ENCODE measurements at regions not wholly inside any gene's neighbourhood (a gene's known extent, or its start where the extent isn't known, plus 50 kb on each side); places are given as distances from the start of the nearest gene placed in this dataset.

- no peaks in the 10 kb centered on the region for H3K4me1 ChIP-seq (ENCODE audit: low read depth)
- no peak overlapping the region for H3K4me3 ChIP-seq
- ATAC-seq (no peak), DNase-seq (no peak)
- H3K9me3 ChIP-seq = no peaks in the 10 kb centered on the region
- H3K36me3 ChIP-seq (ENCODE audit: low read depth) = no peaks in the 10 kb centered on the region
- intact Hi-C loops (cut with DNase I, micrococcal nuclease) = no loop called here
- TF ChIP-seq CTCF (IDR thresholded peaks at IDR 0.05) = no peak
These were observed 188.1 kb downstream of the IRX5 start for GRCh38 chr16:55118701-55119260.

GRCh38 chr16:55120408-55120807 lies 189.7 kb downstream of the IRX5 start:
- Histone ChIP-seq H3K4me3 (no peak overlapping the region), H3K36me3 (ENCODE audit: low read depth) (no peaks in the 10 kb centered on the region), H3K4me1 (ENCODE audit: low read depth) (no peaks in the 10 kb centered on the region), H3K9me3 (no peaks in the 10 kb centered on the region)
- intact Hi-C loops (cut with DNase I, micrococcal nuclease) = no loop called here
- ATAC-seq (no peak), DNase-seq (no peak)
- TF ChIP-seq CTCF (IDR thresholded peaks at IDR 0.05) = no peak

DNA sequence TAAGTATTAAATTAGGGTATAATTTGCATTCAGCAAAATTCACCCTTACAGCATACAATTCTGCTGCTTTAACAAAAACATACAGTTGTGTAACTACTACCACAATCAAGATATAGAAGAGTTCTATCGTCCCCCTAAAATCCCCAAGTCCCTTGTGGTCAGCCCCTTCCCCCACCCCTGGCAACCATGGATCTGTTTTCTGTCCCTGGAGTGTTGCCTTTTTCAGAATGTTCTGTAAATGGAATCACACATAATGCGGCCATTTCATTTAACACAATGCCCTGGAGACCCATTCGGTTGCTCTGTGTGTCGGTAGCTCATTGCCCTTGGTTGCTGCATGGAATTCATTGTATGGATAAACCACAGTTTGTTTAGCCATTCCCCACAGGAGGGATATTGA lies 190.2 kb downstream of the IRX5 start:
- H3K4me1 ChIP-seq (ENCODE audit: low read depth) = no peaks in the 10 kb centered on the region
- intact Hi-C loops (cut with DNase I, micrococcal nuclease) = no loop called here
- ATAC-seq (no peak), DNase-seq (no peak)
- no peak for TF ChIP-seq CTCF (IDR thresholded peaks at IDR 0.05)
- H3K36me3 ChIP-seq (ENCODE audit: low read depth) = no peaks in the 10 kb centered on the region
- H3K9me3 ChIP-seq = no peaks in the 10 kb centered on the region
- no peak overlapping the region for H3K4me3 ChIP-seq

- Histone ChIP-seq H3K4me1 (ENCODE audit: low read depth) (no peaks in the 10 kb centered on the region), H3K4me3 (no peak overlapping the region), H3K36me3 (ENCODE audit: low read depth) (no peaks in the 10 kb centered on the region), H3K9me3 (no peaks in the 10 kb centered on the region)
- DNase-seq (no peak), ATAC-seq (no peak)
- TF ChIP-seq CTCF (IDR thresholded peaks at IDR 0.05) = no peak
- intact Hi-C loops (cut with DNase I, micrococcal nuclease) = no loop called here
These were observed 193.0 kb downstream of the IRX5 start for GRCh38 chr16:55123652-55124051.

GRCh38 chr16:55125818-55126385 lies 195.2 kb downstream of the IRX5 start:
- Histone ChIP-seq H3K4me3 (no peak overlapping the region), H3K36me3 (ENCODE audit: low read depth) (no peaks in the 10 kb centered on the region), H3K4me1 (ENCODE audit: low read depth) (no peaks in the 10 kb centered on the region), H3K9me3 (no peaks in the 10 kb centered on the region)
- ATAC-seq (no peak), DNase-seq (no peak)
- intact Hi-C loops (cut with DNase I, micrococcal nuclease) = no loop called here
- TF ChIP-seq CTCF (IDR thresholded peaks at IDR 0.05) = no peak

- no peak for TF ChIP-seq CTCF (IDR thresholded peaks at IDR 0.05)
- DNase-seq (no peak), ATAC-seq (no peak)
- intact Hi-C loops (cut with DNase I, micrococcal nuclease) = no loop called here
- no peak overlapping the region for H3K4me3 ChIP-seq
- no peaks in the 10 kb centered on the region for H3K9me3 ChIP-seq
- H3K36me3 ChIP-seq (ENCODE audit: low read depth) = no peaks in the 10 kb centered on the region
- H3K4me1 ChIP-seq (ENCODE audit: low read depth) = no peaks in the 10 kb centered on the region
These were observed 195.8 kb downstream of the IRX5 start for GRCh38 chr16:55126456-55126855.
